IMR-90 (cell line): ENCODE measurements at regions not wholly inside any gene's neighbourhood (a gene's known extent, or its start where the extent isn't known, plus 50 kb on each side); places are given as distances from the start of the nearest gene placed in this dataset.

Experiments
- ATAC-seq: fragments of 200-7000 bp; cut with Tn5 transposase; 2 replicates; pipeline ENCODE4 v1.9.1; 2020; ENCODE audit warnings: low read depth, mild to moderate bottlenecking, moderate library complexity
- BruUV-seq: library from RNA; stranded (reverse); fragments of 400-500 nt; replicated peaks from 2 replicates; lab custom pipeline; 2021; lab: Mats Ljungman, UMichigan
- CTCF ChIA-PET: fragments of 300-600 bp; formaldehyde crosslinking; extraction: SDS; loops from one replicate; lab custom pipeline; 2021; ENCODE audit warnings: antibody characterized with exemption; lab: Yijun Ruan, JAX
- POLR2A ChIA-PET: fragments of 300-600 bp; sonication (Branson Sonifier 250); formaldehyde crosslinking; loops from one replicate; lab custom pipeline; 2022; ENCODE audit warnings: antibody characterized with exemption; ENCODE audit not compliant: unreplicated experiment; lab: Charles Lee
- DNase-seq: peaks from one replicate; pipeline ENCODE4 v3.0.0; 2013
- H2AFZ ChIP-seq: replicated peaks from 2 replicates; pipeline ENCODE3; 2013; ENCODE audit warnings: low read length, mild to moderate bottlenecking; ENCODE audit not compliant: poor library complexity
- H2AK5ac ChIP-seq: 2 replicates; pipeline ENCODE4 v1.6.1; 2013; ENCODE audit warnings: low read depth, low read length, inconsistent platforms
- H2AK9ac ChIP-seq: replicated peaks from 2 replicates; pipeline ENCODE3; 2013; ENCODE audit warnings: mild to moderate bottlenecking, low read depth, low read length, moderate library complexity; ENCODE audit not compliant: poor library complexity
- H2BK120ac ChIP-seq: 2 replicates; pipeline ENCODE4 v1.6.1; 2013; ENCODE audit warnings: low read depth, low read length, inconsistent platforms
- H2BK15ac ChIP-seq: 3 replicates; pipeline ENCODE4 v1.6.1; 2013; ENCODE audit warnings: low read depth, low read length, inconsistent platforms
- H2BK20ac ChIP-seq: 2 replicates; pipeline ENCODE4 v1.6.1; 2013; ENCODE audit warnings: low read depth, mild to moderate bottlenecking, inconsistent platforms, low read length, moderate library complexity
- H2BK5ac ChIP-seq: 2 replicates; pipeline ENCODE4 v1.6.1; 2013; ENCODE audit warnings: mild to moderate bottlenecking, low read depth, low read length, inconsistent platforms; ENCODE audit not compliant: poor library complexity, severe bottlenecking
- H3K14ac ChIP-seq: replicated peaks from 2 replicates; pipeline ENCODE4 v1.6.1; 2013; ENCODE audit warnings: low read depth, low read length, inconsistent platforms
- H3K18ac ChIP-seq: 2 replicates; pipeline ENCODE4 v1.6.1; 2013; ENCODE audit warnings: low read depth, low read length, control low read depth
- H3K23ac ChIP-seq: 2 replicates; pipeline ENCODE4 v1.6.1; 2013; ENCODE audit warnings: low read depth, low read length, inconsistent platforms
- H3K27ac ChIP-seq: 2 replicates; pipeline ENCODE4 v1.5.1; 2013; ENCODE audit warnings: mild to moderate bottlenecking, control low read depth, low read length; ENCODE audit not compliant: insufficient read depth
- H3K27me3 ChIP-seq: 2 replicates; pipeline ENCODE4 v1.6.1; 2013; ENCODE audit warnings: low read length; ENCODE audit not compliant: control insufficient read depth, insufficient read depth
- H3K36me3 ChIP-seq: 2 replicates; pipeline ENCODE4 v1.6.1; 2013; ENCODE audit warnings: low read length, mixed read lengths; ENCODE audit not compliant: control insufficient read depth, insufficient read depth
- H3K4ac ChIP-seq: 2 replicates; pipeline ENCODE4 v1.6.1; 2013; ENCODE audit warnings: low read depth, low read length, inconsistent platforms
- H3K4me1 ChIP-seq: 2 replicates; pipeline ENCODE4 v1.6.1; 2013; ENCODE audit warnings: low read length, mixed read lengths; ENCODE audit not compliant: control insufficient read depth, insufficient read depth
- H3K4me2 ChIP-seq: 2 replicates; pipeline ENCODE4 v1.6.1; 2013; ENCODE audit warnings: low read depth, mild to moderate bottlenecking, control low read depth, low read length, moderate library complexity
- H3K4me3 ChIP-seq: 2 replicates; pipeline ENCODE4 v1.5.1; 2013; ENCODE audit warnings: low read depth, mild to moderate bottlenecking, control low read depth, low read length, moderate library complexity; ENCODE audit not compliant: insufficient read depth
- H3K56ac ChIP-seq: 2 replicates; pipeline ENCODE4 v1.6.1; 2013; ENCODE audit warnings: low read length, inconsistent platforms; ENCODE audit not compliant: insufficient read depth; ENCODE audit errors: extremely low read depth
- H3K79me1 ChIP-seq, 2 experiments: 2 replicates each; pipeline ENCODE4 v1.6.1; 2013; ENCODE audit warnings: low read length in 2 of 2, inconsistent platforms in 1 of 2, low read depth in 1 of 2
- H3K9ac ChIP-seq: 2 replicates; pipeline ENCODE4 v1.6.1; 2013; ENCODE audit warnings: low read depth, low read length, control low read depth
- H3K9me1 ChIP-seq: 2 replicates; pipeline ENCODE4 v1.6.1; 2013; ENCODE audit warnings: low read length, inconsistent platforms; ENCODE audit not compliant: insufficient read depth
- H3K9me3 ChIP-seq: 2 replicates; pipeline ENCODE4 v1.6.1; 2013; ENCODE audit warnings: low read length; ENCODE audit not compliant: control insufficient read depth, insufficient read depth
- H4K20me1 ChIP-seq: 2 replicates; pipeline ENCODE4 v1.6.1; 2013; ENCODE audit warnings: low read length, inconsistent platforms; ENCODE audit not compliant: insufficient read depth
- H4K5ac ChIP-seq: 2 replicates; pipeline ENCODE4 v1.6.1; 2013; ENCODE audit warnings: mild to moderate bottlenecking, low read depth, low read length, control low read depth
- H4K8ac ChIP-seq, 2 experiments: 2 replicates each; pipeline ENCODE4 v1.6.1; 2013; ENCODE audit warnings: low read depth in 2 of 2, low read length in 2 of 2, control low read depth in 1 of 2, inconsistent platforms in 1 of 2
- H4K91ac ChIP-seq: 2 replicates; pipeline ENCODE4 v1.6.1; 2013; ENCODE audit warnings: low read depth, low read length, inconsistent platforms; ENCODE audit not compliant: insufficient read depth
- BHLHE40 ChIP-seq: fragments of 150-350 bp; IDR thresholded peaks from 2 replicates; pipeline ENCODE4 v1.6.1; 2016; ENCODE audit warnings: mild to moderate bottlenecking, low read depth, low read length
- CEBPB ChIP-seq: IDR thresholded peaks from 2 replicates; pipeline ENCODE4 v1.6.1; 2012; ENCODE audit warnings: low read depth, low read length, improper control_type of control experiment
- CHD1 ChIP-seq: IDR thresholded peaks from 2 replicates; pipeline ENCODE4 v1.6.1; 2012; ENCODE audit warnings: low read depth, low read length, improper control_type of control experiment
- FOS ChIP-seq: fragments of 150-350 bp; IDR thresholded peaks from 2 replicates; pipeline ENCODE4 v1.6.1; 2016; ENCODE audit warnings: low read depth, low read length
- MAZ ChIP-seq: IDR thresholded peaks from 2 replicates; pipeline ENCODE4 v1.6.1; 2012; ENCODE audit warnings: low read depth, mild to moderate bottlenecking, low read length, improper control_type of control experiment, moderate library complexity, borderline replicate concordance
- MXI1 ChIP-seq: IDR thresholded peaks from 2 replicates; pipeline ENCODE4 v1.6.1; 2012; ENCODE audit warnings: low read depth, mild to moderate bottlenecking, low read length, moderate library complexity, borderline replicate concordance
- NFE2L2 ChIP-seq: fragments of 150-350 bp; IDR thresholded peaks from 2 replicates; pipeline ENCODE4 v1.6.1; 2016; ENCODE audit warnings: low read depth, mild to moderate bottlenecking, low read length
- POLR2A ChIP-seq: IDR thresholded peaks from 2 replicates; pipeline ENCODE4 v1.6.1; 2012; ENCODE audit warnings: mild to moderate bottlenecking, low read depth, low read length
- RAD21 ChIP-seq: IDR thresholded peaks from 2 replicates; pipeline ENCODE4 v1.6.1; 2012; ENCODE audit warnings: low read length, improper control_type of control experiment
- RCOR1 ChIP-seq: IDR thresholded peaks from 2 replicates; pipeline ENCODE4 v1.6.1; 2012; ENCODE audit warnings: mild to moderate bottlenecking, low read length, improper control_type of control experiment; ENCODE audit not compliant: insufficient replicate concordance
- RFX5 ChIP-seq: IDR thresholded peaks from 2 replicates; pipeline ENCODE4 v1.8.0; 2012; ENCODE audit warnings: low read depth, mild to moderate bottlenecking, low read length, moderate library complexity
- SMC3 ChIP-seq: fragments of 150-350 bp; IDR thresholded peaks from 2 replicates; pipeline ENCODE4 v1.6.1; 2016; ENCODE audit warnings: low read depth, mild to moderate bottlenecking, antibody characterized with exemption, low read length, moderate library complexity
- WGBS, 2 experiments: methylation state at CpG; one replicate each; pipeline versions ENCODE4 v1.1.5 to v1.1.7; 2013; ENCODE audit warnings: missing lambda C conversion rate in 2 of 2; ENCODE audit not compliant: insufficient read length in 1 of 2; ENCODE audit errors: extremely low coverage in 2 of 2; 5-methylcytosine and 5-hydroxymethylcytosine counted together
- dilution Hi-C: fragments of 300-500 bp; cut with HindIII; formaldehyde crosslinking; loops from one replicate; pipeline ENCODE4 v1.14.3; 2018; ENCODE audit warnings: low sequenced_read_pairs; ENCODE audit not compliant: unreplicated experiment
- in situ Hi-C: fragments of 300-500 bp; cut with MboI; formaldehyde crosslinking; loops from 3 replicates; pipeline ENCODE4 v1.14.3; 2019; ENCODE audit warnings: low sequenced_read_pairs, inconsistent platforms, mixed read lengths
- intact Hi-C: fragments of 100-400 bp; cut with micrococcal nuclease; formaldehyde crosslinking; loops from 2 replicates; pipeline ENCODE4 v1.10.0; 2022
- TF ChIP-seq, protein P1 (sequence below): conservative IDR thresholded peaks from 2 replicates; pipeline ENCODE4 v1.5.1; 2012; ENCODE audit warnings: mild to moderate bottlenecking, low read depth, low read length, improper control_type of control experiment
- TF ChIP-seq, protein P2 (sequence below): fragments of 150-350 bp; IDR thresholded peaks from 2 replicates; pipeline ENCODE4 v1.6.1; 2016; ENCODE audit warnings: low read depth, mild to moderate bottlenecking, low read length, moderate library complexity, borderline replicate concordance
- TF ChIP-seq, protein P3 (sequence below): fragments of 150-350 bp; IDR thresholded peaks from 2 replicates; pipeline ENCODE4 v1.6.1; 2017; ENCODE audit warnings: mild to moderate bottlenecking, antibody characterized with exemption, low read length, low read depth

DNA sequence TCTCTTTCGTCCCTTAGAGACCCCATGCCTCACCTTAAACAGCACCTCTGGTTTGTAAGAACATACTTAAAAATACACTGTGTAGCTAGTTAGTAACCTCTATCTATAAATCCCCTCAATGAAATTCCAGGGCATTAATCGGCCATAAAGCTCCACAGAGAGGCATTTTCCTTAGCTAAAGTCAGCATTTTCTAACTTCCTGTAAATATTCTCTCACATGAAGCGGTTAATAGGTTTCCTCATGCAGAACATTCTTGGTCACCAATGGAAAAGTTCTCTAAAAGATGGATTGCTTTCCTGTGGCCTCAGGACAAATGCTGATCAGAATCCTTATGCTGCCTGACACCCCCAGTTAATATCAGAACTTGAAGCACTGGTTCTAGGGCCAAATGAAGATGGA is 248.6 kb upstream of the BOD1L1 start:
- Histone ChIP-seq H3K4ac (no peak overlapping the region), H3K4me1 (no peaks in the 10 kb centered on the region), H2BK20ac (no peak overlapping the region), H3K27me3 (no peaks in the 10 kb centered on the region), H3K36me3 (no peaks in the 10 kb centered on the region), H2BK15ac (no peak overlapping the region), H3K27ac (no peak overlapping the region), H3K4me3 (no peak overlapping the region), H3K14ac (no peak overlapping the region), H3K56ac (no peak overlapping the region), H4K5ac (no peak overlapping the region), H2AFZ (no peak overlapping the region), H2BK120ac (no peak overlapping the region), H4K91ac (no peak overlapping the region), H3K79me1 (no peaks in the 10 kb centered on the region), H3K23ac (no peak overlapping the region), H3K18ac (no peak overlapping the region), H3K4me2 (no peak overlapping the region), H2AK5ac (no peak overlapping the region), H2BK5ac (no peak overlapping the region), H3K9me3 (no peaks in the 10 kb centered on the region), H2AK9ac (no peak overlapping the region), H4K8ac (no peak overlapping the region), H3K9me1 (no peaks in the 10 kb centered on the region), H3K9ac (no peak overlapping the region), H4K20me1 (no peaks in the 10 kb centered on the region)
- intact Hi-C loops, result no loop called here
- TF ChIP-seq CHD1, result no peak
- TF ChIP-seq, protein P1, sequence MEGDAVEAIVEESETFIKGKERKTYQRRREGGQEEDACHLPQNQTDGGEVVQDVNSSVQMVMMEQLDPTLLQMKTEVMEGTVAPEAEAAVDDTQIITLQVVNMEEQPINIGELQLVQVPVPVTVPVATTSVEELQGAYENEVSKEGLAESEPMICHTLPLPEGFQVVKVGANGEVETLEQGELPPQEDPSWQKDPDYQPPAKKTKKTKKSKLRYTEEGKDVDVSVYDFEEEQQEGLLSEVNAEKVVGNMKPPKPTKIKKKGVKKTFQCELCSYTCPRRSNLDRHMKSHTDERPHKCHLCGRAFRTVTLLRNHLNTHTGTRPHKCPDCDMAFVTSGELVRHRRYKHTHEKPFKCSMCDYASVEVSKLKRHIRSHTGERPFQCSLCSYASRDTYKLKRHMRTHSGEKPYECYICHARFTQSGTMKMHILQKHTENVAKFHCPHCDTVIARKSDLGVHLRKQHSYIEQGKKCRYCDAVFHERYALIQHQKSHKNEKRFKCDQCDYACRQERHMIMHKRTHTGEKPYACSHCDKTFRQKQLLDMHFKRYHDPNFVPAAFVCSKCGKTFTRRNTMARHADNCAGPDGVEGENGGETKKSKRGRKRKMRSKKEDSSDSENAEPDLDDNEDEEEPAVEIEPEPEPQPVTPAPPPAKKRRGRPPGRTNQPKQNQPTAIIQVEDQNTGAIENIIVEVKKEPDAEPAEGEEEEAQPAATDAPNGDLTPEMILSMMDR, result no peak
- TF ChIP-seq, protein P2, sequence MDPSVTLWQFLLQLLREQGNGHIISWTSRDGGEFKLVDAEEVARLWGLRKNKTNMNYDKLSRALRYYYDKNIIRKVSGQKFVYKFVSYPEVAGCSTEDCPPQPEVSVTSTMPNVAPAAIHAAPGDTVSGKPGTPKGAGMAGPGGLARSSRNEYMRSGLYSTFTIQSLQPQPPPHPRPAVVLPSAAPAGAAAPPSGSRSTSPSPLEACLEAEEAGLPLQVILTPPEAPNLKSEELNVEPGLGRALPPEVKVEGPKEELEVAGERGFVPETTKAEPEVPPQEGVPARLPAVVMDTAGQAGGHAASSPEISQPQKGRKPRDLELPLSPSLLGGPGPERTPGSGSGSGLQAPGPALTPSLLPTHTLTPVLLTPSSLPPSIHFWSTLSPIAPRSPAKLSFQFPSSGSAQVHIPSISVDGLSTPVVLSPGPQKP, result no peak
- no peak for TF ChIP-seq RCOR1
- TF ChIP-seq SMC3, result no peak
- no peak for TF ChIP-seq POLR2A
- no peak for TF ChIP-seq FOS
- TF ChIP-seq RAD21, result no peak
- no peak for TF ChIP-seq NFE2L2
- no peak for TF ChIP-seq BHLHE40
- TF ChIP-seq MAZ, result no peak
- no peak for TF ChIP-seq RFX5
- no peak for TF ChIP-seq MXI1
- TF ChIP-seq CEBPB, result no peak
- TF ChIP-seq, protein P3, sequence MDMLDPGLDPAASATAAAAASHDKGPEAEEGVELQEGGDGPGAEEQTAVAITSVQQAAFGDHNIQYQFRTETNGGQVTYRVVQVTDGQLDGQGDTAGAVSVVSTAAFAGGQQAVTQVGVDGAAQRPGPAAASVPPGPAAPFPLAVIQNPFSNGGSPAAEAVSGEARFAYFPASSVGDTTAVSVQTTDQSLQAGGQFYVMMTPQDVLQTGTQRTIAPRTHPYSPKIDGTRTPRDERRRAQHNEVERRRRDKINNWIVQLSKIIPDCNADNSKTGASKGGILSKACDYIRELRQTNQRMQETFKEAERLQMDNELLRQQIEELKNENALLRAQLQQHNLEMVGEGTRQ, result no peak
- ChIA-PET POLR2A (no interaction called here), CTCF (interaction anchor here (0.6 kb wide), 1 partner anchor 25 kb away, joined by 3 read pairs; no protein-coding TSS in a partner anchor)
- ATAC-seq (no peak), DNase-seq (no peak)
- WGBS, 2 experiments, result 50% methylated on average over 1 of the region's 3 CpGs; no CpG with 5 or more reads in 1 of the 2 experiments
- in situ Hi-C loops, result no loop called here
- dilution Hi-C loops, result no loop called here
- BruUV-seq, result no TSS peak
